Keratinocyte (primary cell): ENCODE measurements at regions not wholly inside any gene's neighbourhood (a gene's known extent, or its start where the extent isn't known, plus 50 kb on each side); places are given as distances from the start of the nearest gene placed in this dataset.

Experiments used
- EZH2 ChIP-seq: IDR thresholded peaks from one replicate; pipeline ENCODE4 v1.6.1; 2012; ENCODE audit warnings: inconsistent platforms, mild to moderate bottlenecking, low read length, moderate library complexity
- TF ChIP-seq, protein P1 (sequence below), 3 experiments: IDR thresholded peaks in 1 of 3; conservative IDR thresholded peaks in 1 of 3; optimal IDR thresholded peaks in 1 of 3; 2 replicates in 2 of 3; 3 replicates in 1 of 3; pipeline versions ENCODE3 to v1.5.1; 2011; ENCODE audit warnings: low read length in 3 of 3, mild to moderate bottlenecking in 3 of 3, moderate library complexity in 2 of 3, control low read depth in 1 of 3, inconsistent platforms in 1 of 3; ENCODE audit not compliant: insufficient read depth in 2 of 3; ENCODE audit errors: extremely low read depth in 1 of 3

DNA sequence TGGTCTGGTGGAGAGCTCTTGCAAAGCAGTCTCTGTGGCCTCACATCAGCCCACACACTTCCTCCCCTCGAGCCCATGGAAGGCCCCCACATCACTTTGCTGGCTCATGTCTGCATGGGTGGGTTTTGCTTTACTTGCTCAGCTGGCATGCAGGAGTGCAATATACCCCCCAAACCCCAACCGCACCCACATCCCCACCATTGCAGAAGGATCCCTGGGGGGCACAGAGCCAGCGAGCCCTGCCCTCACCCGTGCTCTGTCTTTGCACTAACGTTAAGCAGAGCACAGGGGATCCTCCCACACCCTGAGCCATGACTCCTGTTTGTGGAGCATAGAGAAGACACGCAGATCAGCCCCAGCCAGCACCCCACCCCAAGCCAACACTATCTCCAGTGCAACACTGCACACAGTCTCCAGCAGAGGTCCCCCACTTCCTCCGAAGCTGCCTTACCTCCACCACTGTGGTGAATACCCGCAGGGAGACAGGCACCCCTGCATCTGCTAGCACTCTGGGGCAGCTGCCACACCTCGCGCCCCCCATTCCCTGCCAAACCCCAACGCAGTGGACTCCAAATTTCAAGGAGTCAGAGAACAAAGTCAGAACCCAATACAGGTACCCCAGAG is 177.8 kb upstream of the RGPD4 start:
- TF ChIP-seq, protein P1, sequence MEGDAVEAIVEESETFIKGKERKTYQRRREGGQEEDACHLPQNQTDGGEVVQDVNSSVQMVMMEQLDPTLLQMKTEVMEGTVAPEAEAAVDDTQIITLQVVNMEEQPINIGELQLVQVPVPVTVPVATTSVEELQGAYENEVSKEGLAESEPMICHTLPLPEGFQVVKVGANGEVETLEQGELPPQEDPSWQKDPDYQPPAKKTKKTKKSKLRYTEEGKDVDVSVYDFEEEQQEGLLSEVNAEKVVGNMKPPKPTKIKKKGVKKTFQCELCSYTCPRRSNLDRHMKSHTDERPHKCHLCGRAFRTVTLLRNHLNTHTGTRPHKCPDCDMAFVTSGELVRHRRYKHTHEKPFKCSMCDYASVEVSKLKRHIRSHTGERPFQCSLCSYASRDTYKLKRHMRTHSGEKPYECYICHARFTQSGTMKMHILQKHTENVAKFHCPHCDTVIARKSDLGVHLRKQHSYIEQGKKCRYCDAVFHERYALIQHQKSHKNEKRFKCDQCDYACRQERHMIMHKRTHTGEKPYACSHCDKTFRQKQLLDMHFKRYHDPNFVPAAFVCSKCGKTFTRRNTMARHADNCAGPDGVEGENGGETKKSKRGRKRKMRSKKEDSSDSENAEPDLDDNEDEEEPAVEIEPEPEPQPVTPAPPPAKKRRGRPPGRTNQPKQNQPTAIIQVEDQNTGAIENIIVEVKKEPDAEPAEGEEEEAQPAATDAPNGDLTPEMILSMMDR (optimal IDR thresholded peaks at IDR 0.05 in 1 of 3, IDR thresholded peaks at IDR 0.05 in 1 of 3, conservative IDR thresholded peaks at IDR 0.05 in 1 of 3; ENCODE audit: extremely low read depth in 1 of 3, insufficient read depth in 2 of 3, low read length in 3 of 3), result peak in 2 of 3 experiments; percentile 3 to 39
- TF ChIP-seq EZH2, result no peak
